HEK293 (cell line): ENCODE measurements at regions not wholly inside any gene's neighbourhood (a gene's known extent, or its start where the extent isn't known, plus 50 kb on each side); places are given as distances from the start of the nearest gene placed in this dataset.

Experiments
- CTCF ChIA-PET: fragments of 350-600 bp; formaldehyde crosslinking; extraction: SDS; loops from one replicate; lab custom pipeline; 2021; ENCODE audit warnings: antibody characterized with exemption; lab: Yijun Ruan, JAX
- POLR2A ChIA-PET: fragments of 300-600 bp; formaldehyde crosslinking; extraction: SDS; loops from one replicate; lab custom pipeline; 2020; ENCODE audit warnings: antibody characterized with exemption, inconsistent platforms; lab: Yijun Ruan, JAX
- H3K27ac ChIP-seq: fragments of 200-500 bp; sonication (Bioruptor generic); 2 replicates; pipeline ENCODE4 v1.5.1; 2014; ENCODE audit warnings: low read depth, low read length, control low read depth, inconsistent platforms; ENCODE audit errors: extremely low read depth
- H3K36me3 ChIP-seq, 2 experiments: fragments of 200-500 bp in 1 of 2; sonication (Bioruptor generic) in 1 of 2; 1 replicate in 1 of 2; 2 replicates in 1 of 2; pipeline ENCODE4 v1.5.1; 2014 to 2017; ENCODE audit warnings: inconsistent platforms in 2 of 2, low read length in 2 of 2; ENCODE audit not compliant: control insufficient read depth in 2 of 2, insufficient read depth in 1 of 2
- H3K4me1 ChIP-seq: fragments of 200-500 bp; sonication (Bioruptor generic); 2 replicates; pipeline ENCODE4 v1.5.1; 2014; ENCODE audit warnings: mild to moderate bottlenecking, low read length, inconsistent platforms; ENCODE audit not compliant: control insufficient read depth, insufficient read depth
- H3K4me3 ChIP-seq: 2 replicates; pipeline ENCODE4 v1.5.1; 2011; ENCODE audit warnings: low read depth, mild to moderate bottlenecking, control low read depth, low read length, moderate library complexity
- H3K9me3 ChIP-seq: fragments of 200-500 bp; sonication (Bioruptor generic); 2 replicates; pipeline ENCODE4 v1.5.1; 2014; ENCODE audit warnings: low read depth, low read length, inconsistent platforms; ENCODE audit not compliant: control insufficient read depth, insufficient read depth
- EGR2 ChIP-seq: fragments of 450-650 bp; formaldehyde crosslinking; IDR thresholded peaks from 2 replicates; pipeline ENCODE4 v1.5.1; 2016; ENCODE audit warnings: low read depth, missing biosample characterization, missing genetic modification characterization
- SETDB1 ChIP-seq: IDR thresholded peaks from one replicate; pipeline ENCODE4 v1.6.1; 2017; ENCODE audit warnings: mild to moderate bottlenecking, low read length, moderate library complexity, mixed read lengths; ENCODE audit not compliant: insufficient read length
- WT1 ChIP-seq: fragments of 450-650 bp; formaldehyde crosslinking; IDR thresholded peaks from 2 replicates; pipeline ENCODE4 v1.5.1; 2016; ENCODE audit warnings: missing biosample characterization, missing genetic modification characterization
- YY1 ChIP-seq: fragments of 450-650 bp; formaldehyde crosslinking; IDR thresholded peaks from 2 replicates; pipeline ENCODE4 v1.5.1; 2018; ENCODE audit warnings: missing biosample characterization, missing genetic modification characterization
- YY2 ChIP-seq: fragments of 450-650 bp; formaldehyde crosslinking; IDR thresholded peaks from 2 replicates; pipeline ENCODE4 v1.5.1; 2016; ENCODE audit warnings: missing biosample characterization, missing genetic modification characterization
- ZBTB48 ChIP-seq: fragments of 450-650 bp; formaldehyde crosslinking; IDR thresholded peaks from 2 replicates; pipeline ENCODE4 v1.5.1; 2016; ENCODE audit warnings: missing biosample characterization, missing genetic modification characterization
- ZEB2 ChIP-seq: fragments of 450-650 bp; formaldehyde crosslinking; IDR thresholded peaks from 2 replicates; pipeline ENCODE4 v1.5.1; 2016; ENCODE audit warnings: missing biosample characterization, missing genetic modification characterization
- ZNF221 ChIP-seq: fragments of 450-650 bp; formaldehyde crosslinking; IDR thresholded peaks from 2 replicates; pipeline ENCODE4 v1.5.1; 2017; ENCODE audit warnings: missing biosample characterization, missing genetic modification characterization, borderline replicate concordance
- ZNF311 ChIP-seq: fragments of 450-650 bp; formaldehyde crosslinking; IDR thresholded peaks from 2 replicates; pipeline ENCODE4 v1.5.1; 2017; ENCODE audit warnings: missing biosample characterization, missing genetic modification characterization, borderline replicate concordance
- ZNF350 ChIP-seq: fragments of 450-650 bp; formaldehyde crosslinking; IDR thresholded peaks from 2 replicates; pipeline ENCODE4 v1.5.0; 2017; ENCODE audit warnings: missing biosample characterization, mild to moderate bottlenecking, missing genetic modification characterization
- ZNF473 ChIP-seq: fragments of 450-650 bp; formaldehyde crosslinking; IDR thresholded peaks from 2 replicates; pipeline ENCODE4 v1.5.1; 2017; ENCODE audit warnings: missing biosample characterization, missing genetic modification characterization
- ZNF654 ChIP-seq: fragments of 450-650 bp; formaldehyde crosslinking; IDR thresholded peaks from 2 replicates; pipeline ENCODE4 v1.5.1; 2016; ENCODE audit warnings: low read depth, missing biosample characterization, missing genetic modification characterization
- ZNF660 ChIP-seq: fragments of 450-650 bp; IDR thresholded peaks from 2 replicates; pipeline ENCODE4 v1.5.1; 2018; ENCODE audit warnings: missing biosample characterization, mild to moderate bottlenecking, missing genetic modification characterization
- ZNF701 ChIP-seq: fragments of 450-650 bp; formaldehyde crosslinking; IDR thresholded peaks from 2 replicates; pipeline ENCODE4 v1.5.1; 2016; ENCODE audit warnings: missing biosample characterization, missing genetic modification characterization
- ZNF776 ChIP-seq: fragments of 450-650 bp; formaldehyde crosslinking; IDR thresholded peaks from 2 replicates; pipeline ENCODE4 v1.5.0; 2017; ENCODE audit warnings: missing biosample characterization, missing genetic modification characterization, borderline replicate concordance
- ZNF792 ChIP-seq: fragments of 450-650 bp; formaldehyde crosslinking; IDR thresholded peaks from 2 replicates; pipeline ENCODE4 v1.5.1; 2016; ENCODE audit warnings: missing biosample characterization, missing genetic modification characterization
- ZSCAN30 ChIP-seq: fragments of 450-650 bp; IDR thresholded peaks from 2 replicates; pipeline ENCODE4 v1.5.1; 2018; ENCODE audit warnings: missing biosample characterization, mild to moderate bottlenecking, missing genetic modification characterization, moderate library complexity
- TF ChIP-seq, protein P1 (sequence below): fragments of 450-650 bp; formaldehyde crosslinking; IDR thresholded peaks from 2 replicates; pipeline ENCODE4 v1.5.1; 2016; ENCODE audit warnings: missing biosample characterization, missing genetic modification characterization
- TF ChIP-seq, protein P2 (sequence below): fragments of 450-650 bp; formaldehyde crosslinking; IDR thresholded peaks from 2 replicates; pipeline ENCODE4 v1.5.1; 2017; ENCODE audit warnings: missing biosample characterization, missing genetic modification characterization
- TF ChIP-seq, protein P3 (sequence below): sonication (generic); formaldehyde crosslinking; IDR thresholded peaks from 2 replicates; pipeline ENCODE4 v1.8.1; 2022; ENCODE audit warnings: mild to moderate bottlenecking, moderate library complexity, missing genetic modification reagents
- TF ChIP-seq, protein P4 (sequence below): fragments of 450-650 bp; formaldehyde crosslinking; IDR thresholded peaks from 2 replicates; pipeline ENCODE4 v1.5.1; 2016; ENCODE audit warnings: missing biosample characterization, missing genetic modification characterization, borderline replicate concordance
- TF ChIP-seq, protein P5 (sequence below): fragments of 450-650 bp; formaldehyde crosslinking; conservative IDR thresholded peaks from 2 replicates; pipeline ENCODE4 v1.5.1; 2016; ENCODE audit warnings: low read depth, missing biosample characterization, missing genetic modification characterization

DNA sequence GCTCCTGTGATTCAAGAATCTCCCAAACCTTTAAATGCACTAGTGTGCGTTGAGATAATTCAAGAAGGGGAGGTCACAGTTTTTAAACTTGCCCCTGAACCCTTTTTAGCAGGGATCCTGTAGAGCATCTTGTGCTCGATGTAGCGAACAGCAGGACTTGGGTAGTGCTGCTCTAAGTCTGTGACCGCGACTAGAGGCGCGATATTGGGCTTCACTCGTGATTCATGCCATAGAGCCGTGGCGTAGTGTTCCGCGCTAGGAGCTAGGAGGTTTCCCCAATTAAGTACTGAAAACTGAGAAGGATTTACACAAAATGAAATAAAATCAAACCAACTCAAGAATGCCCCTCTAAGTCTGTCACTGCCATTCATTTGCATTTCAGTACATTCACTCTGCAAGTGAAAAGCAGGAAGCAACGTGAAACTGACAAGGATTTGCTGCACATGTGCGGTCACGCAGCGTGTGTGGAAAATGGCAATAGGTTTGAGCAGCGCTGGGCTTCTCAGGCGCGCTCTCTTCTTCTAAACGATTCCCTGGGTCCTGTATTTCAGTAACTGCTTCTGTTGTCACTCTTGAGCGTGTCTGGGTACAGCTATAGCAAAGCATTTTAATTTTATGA lies 1135.9 kb upstream of the WWC1 start:
- CTCF ChIA-PET, result no interaction called here
- no peaks in the 10 kb centered on the region for H3K36me3 ChIP-seq
- no peak overlapping the region for H3K27ac ChIP-seq
- POLR2A ChIA-PET, result no interaction called here
- H3K4me3 ChIP-seq, result no peak overlapping the region
- no peaks in the 10 kb centered on the region for H3K4me1 ChIP-seq
- TF ChIP-seq ZNF660 (no peak), ZNF311 (no peak), ZSCAN30 (tag by site-specific recombination) (no peak), ZEB2 (tag by site-specific recombination) (no peak), ZNF473 (tag by site-specific recombination) (no peak), ZNF701 (tag by site-specific recombination) (no peak), YY1 (no peak), ZBTB48 (tag by site-specific recombination) (no peak)
- TF ChIP-seq, protein P1, sequence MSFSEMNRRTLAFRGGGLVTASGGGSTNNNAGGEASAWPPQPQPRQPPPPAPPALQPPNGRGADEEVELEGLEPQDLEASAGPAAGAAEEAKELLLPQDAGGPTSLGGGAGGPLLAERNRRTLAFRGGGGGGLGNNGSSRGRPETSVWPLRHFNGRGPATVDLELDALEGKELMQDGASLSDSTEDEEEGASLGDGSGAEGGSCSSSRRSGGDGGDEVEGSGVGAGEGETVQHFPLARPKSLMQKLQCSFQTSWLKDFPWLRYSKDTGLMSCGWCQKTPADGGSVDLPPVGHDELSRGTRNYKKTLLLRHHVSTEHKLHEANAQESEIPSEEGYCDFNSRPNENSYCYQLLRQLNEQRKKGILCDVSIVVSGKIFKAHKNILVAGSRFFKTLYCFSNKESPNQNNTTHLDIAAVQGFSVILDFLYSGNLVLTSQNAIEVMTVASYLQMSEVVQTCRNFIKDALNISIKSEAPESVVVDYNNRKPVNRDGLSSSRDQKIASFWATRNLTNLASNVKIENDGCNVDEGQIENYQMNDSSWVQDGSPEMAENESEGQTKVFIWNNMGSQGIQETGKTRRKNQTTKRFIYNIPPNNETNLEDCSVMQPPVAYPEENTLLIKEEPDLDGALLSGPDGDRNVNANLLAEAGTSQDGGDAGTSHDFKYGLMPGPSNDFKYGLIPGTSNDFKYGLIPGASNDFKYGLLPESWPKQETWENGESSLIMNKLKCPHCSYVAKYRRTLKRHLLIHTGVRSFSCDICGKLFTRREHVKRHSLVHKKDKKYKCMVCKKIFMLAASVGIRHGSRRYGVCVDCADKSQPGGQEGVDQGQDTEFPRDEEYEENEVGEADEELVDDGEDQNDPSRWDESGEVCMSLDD (tag by site-specific recombination), result no peak
- TF ChIP-seq, protein P2, sequence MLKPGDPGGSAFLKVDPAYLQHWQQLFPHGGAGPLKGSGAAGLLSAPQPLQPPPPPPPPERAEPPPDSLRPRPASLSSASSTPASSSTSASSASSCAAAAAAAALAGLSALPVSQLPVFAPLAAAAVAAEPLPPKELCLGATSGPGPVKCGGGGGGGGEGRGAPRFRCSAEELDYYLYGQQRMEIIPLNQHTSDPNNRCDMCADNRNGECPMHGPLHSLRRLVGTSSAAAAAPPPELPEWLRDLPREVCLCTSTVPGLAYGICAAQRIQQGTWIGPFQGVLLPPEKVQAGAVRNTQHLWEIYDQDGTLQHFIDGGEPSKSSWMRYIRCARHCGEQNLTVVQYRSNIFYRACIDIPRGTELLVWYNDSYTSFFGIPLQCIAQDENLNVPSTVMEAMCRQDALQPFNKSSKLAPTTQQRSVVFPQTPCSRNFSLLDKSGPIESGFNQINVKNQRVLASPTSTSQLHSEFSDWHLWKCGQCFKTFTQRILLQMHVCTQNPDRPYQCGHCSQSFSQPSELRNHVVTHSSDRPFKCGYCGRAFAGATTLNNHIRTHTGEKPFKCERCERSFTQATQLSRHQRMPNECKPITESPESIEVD (tag by site-specific recombination), result no peak
- TF ChIP-seq, protein P3, sequence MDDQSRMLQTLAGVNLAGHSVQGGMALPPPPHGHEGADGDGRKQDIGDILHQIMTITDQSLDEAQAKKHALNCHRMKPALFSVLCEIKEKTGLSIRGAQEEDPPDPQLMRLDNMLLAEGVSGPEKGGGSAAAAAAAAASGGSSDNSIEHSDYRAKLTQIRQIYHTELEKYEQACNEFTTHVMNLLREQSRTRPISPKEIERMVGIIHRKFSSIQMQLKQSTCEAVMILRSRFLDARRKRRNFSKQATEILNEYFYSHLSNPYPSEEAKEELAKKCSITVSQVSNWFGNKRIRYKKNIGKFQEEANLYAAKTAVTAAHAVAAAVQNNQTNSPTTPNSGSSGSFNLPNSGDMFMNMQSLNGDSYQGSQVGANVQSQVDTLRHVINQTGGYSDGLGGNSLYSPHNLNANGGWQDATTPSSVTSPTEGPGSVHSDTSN (CRISPR knock-in tag), result no peak
- no peaks in the 10 kb centered on the region for H3K9me3 ChIP-seq

DNA sequence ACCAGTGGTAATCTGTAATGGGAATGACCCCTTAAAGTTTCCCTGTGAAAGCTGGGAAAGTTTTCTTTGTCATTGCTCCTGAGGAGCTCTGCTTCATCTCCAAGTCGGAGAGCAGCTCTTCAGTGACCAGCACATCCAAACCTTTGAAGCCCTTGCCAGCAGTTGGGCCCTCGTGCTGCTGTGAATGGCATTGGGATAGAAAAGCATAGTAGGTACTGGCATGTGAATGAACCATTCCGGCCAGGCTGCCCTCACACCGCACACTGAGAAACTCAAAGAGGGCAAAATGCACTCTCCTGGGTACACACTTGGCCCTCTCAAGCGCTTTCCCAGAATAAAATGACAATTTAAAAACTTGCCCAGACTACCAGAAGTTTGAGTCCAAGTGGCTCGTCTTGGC lies 1135.0 kb upstream of the WWC1 start:
- POLR2A ChIA-PET, result no interaction called here
- no peak overlapping the region for H3K27ac ChIP-seq
- TF ChIP-seq ZNF776, result no peak
- no peak for TF ChIP-seq ZNF221 (tag by site-specific recombination)
- no peak for TF ChIP-seq WT1 (tag by site-specific recombination)
- TF ChIP-seq, protein P4, sequence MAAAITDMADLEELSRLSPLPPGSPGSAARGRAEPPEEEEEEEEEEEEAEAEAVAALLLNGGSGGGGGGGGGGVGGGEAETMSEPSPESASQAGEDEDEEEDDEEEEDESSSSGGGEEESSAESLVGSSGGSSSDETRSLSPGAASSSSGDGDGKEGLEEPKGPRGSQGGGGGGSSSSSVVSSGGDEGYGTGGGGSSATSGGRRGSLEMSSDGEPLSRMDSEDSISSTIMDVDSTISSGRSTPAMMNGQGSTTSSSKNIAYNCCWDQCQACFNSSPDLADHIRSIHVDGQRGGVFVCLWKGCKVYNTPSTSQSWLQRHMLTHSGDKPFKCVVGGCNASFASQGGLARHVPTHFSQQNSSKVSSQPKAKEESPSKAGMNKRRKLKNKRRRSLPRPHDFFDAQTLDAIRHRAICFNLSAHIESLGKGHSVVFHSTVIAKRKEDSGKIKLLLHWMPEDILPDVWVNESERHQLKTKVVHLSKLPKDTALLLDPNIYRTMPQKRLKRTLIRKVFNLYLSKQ (tag by site-specific recombination), result no peak
- TF ChIP-seq ZNF350 (tag by site-specific recombination), result no peak
- no peak for TF ChIP-seq ZNF654 (tag by site-specific recombination)
- TF ChIP-seq ZNF473 (tag by site-specific recombination), result no peak
- TF ChIP-seq EGR2 (tag by site-specific recombination), result no peak
- no peak for TF ChIP-seq SETDB1
- no peak for TF ChIP-seq YY2 (tag by site-specific recombination)
- TF ChIP-seq ZNF792 (tag by site-specific recombination), result no peak
- TF ChIP-seq, protein P5, sequence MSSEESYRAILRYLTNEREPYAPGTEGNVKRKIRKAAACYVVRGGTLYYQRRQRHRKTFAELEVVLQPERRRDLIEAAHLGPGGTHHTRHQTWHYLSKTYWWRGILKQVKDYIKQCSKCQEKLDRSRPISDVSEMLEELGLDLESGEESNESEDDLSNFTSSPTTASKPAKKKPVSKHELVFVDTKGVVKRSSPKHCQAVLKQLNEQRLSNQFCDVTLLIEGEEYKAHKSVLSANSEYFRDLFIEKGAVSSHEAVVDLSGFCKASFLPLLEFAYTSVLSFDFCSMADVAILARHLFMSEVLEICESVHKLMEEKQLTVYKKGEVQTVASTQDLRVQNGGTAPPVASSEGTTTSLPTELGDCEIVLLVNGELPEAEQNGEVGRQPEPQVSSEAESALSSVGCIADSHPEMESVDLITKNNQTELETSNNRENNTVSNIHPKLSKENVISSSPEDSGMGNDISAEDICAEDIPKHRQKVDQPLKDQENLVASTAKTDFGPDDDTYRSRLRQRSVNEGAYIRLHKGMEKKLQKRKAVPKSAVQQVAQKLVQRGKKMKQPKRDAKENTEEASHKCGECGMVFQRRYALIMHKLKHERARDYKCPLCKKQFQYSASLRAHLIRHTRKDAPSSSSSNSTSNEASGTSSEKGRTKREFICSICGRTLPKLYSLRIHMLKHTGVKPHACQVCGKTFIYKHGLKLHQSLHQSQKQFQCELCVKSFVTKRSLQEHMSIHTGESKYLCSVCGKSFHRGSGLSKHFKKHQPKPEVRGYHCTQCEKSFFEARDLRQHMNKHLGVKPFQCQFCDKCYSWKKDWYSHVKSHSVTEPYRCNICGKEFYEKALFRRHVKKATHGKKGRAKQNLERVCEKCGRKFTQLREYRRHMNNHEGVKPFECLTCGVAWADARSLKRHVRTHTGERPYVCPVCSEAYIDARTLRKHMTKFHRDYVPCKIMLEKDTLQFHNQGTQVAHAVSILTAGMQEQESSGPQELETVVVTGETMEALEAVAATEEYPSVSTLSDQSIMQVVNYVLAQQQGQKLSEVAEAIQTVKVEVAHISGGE (tag by site-specific recombination), result no peak
- no peak overlapping the region for H3K4me3 ChIP-seq
- no peaks in the 10 kb centered on the region for H3K36me3 ChIP-seq
- H3K4me1 ChIP-seq, result no peaks in the 10 kb centered on the region
- no peaks in the 10 kb centered on the region for H3K9me3 ChIP-seq
- CTCF ChIA-PET, result no interaction called here
